Fibroblast of upper back skin (primary cell): ENCODE measurements at regions not wholly inside any gene's neighbourhood (a gene's known extent, or its start where the extent isn't known, plus 50 kb on each side); places are given as distances from the start of the nearest gene placed in this dataset.
"Not testable (repeated sequence)": the region's sequence is repeated elsewhere in the genome, so short reads cannot be mapped to it uniquely, and the experiment has no call there.

Source experiments
- DNase-seq: peaks from one replicate; pipeline ENCODE4 v3.0.0-alpha.2; 2013

DNA sequence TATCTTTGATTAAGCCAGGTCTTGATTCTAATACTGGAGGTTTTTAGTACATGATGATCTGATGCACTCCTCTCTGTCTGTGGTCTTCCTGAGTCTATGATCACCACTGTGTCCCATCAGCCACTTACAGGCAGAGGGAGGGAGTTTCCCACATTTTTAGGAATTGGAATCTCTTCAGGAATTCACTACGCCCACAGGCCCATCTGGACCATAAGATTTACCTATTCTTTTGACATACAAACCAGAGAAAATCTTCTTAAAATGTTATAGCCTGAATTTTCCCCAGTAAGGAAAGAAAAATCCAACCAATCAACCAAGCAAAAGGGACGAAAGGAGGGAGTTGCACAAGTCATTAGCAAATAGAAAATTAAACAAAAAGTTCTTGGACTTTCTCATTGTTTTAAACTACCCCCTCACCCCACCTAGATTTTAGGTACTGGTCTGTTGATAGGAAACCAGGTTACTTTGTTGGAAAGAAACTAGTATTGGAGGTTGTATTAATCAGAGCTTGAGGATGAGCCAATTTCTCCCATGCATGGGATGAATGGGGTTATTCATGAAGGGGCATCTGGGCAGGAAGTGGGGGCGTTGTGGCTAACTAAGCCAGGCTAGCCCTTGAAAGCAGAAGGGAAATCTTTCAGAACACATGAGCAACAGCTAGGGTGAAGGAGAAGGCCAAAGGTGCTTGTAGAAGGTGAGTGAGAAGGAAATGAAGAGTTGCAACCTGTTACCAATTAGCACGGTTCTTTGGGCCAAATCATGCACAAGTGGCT, 328.2 kb upstream of the MEX3C start:
- DNase-seq = no peak

DNA sequence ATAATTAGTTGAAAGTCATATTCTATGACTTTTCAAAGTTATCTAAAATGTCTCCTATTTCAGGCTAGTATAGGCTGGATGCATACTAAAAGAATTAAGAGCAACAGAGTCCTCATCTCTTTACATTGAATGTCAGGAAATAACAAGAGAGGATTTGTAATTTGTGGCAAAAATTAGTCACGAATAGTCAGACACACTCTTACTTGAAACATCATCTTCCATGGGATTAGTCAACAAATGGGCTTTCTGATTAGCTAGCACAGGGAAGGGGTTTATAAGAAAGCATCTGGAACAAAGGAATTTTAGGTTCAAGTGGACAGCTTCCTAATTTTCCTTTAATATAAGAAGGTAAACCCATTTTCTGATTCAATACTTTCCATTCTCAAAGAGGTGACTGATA, 330.3 kb upstream of the MEX3C start:
- no peak for DNase-seq

DNA sequence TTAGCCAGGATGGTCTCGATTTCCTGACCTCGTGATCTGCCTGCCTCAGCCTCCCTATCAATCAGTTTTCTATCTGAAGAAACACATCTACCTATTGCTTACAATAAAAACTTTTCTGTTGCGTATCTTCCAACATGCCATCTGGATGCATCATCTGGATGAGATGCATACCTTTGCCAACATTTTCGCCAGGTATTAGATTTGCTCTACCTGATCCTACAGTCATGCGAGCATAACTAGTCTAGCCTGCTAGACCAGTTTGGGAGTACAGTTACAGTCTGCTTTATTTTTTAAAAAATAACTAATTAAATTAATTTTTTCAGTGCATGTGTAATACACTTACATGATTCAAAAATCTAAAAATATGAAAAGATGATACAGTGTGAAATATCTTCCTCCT, 334.0 kb upstream of the MEX3C start:
- DNase-seq = no peak

DNA sequence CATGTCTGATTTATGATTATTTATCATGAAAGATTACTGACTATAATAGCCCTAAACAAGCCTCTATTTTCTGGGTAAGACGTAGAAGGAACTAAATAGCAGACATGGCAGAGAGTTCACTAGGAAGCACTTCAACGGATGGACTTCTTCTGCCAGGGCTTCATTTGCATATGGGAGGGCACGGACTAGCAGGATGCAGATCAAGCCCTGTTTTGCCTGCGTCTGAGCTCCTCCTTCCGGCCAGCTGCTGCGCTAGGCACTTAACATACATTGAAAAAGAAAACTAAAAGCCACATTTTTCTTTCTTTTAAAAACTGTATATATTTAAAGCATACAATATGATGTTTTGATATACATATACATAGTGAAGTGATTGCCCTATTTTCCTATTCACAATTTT, 340.0 kb upstream of the MEX3C start:
- peak; percentile 5 for DNase-seq

DNA sequence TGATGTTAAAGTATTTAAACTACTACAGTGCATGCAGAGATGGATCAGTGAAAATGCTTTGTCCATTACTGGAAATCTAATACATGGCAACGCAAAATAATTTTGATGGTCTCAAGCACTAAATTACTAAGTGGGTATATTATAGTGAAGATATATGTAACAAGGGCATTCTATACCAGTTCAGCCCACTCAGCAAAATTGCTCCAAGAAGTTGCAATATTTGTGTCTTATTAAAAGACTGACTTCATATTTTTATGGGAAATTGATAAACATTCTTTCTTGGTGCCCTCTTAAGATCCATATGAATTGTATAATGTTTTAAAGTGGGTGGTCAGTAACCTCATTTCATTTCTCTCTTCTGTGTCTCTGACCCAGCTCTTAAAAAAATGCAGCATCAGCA, 343.1 kb upstream of the MEX3C start:
- DNase-seq = no peak

DNA sequence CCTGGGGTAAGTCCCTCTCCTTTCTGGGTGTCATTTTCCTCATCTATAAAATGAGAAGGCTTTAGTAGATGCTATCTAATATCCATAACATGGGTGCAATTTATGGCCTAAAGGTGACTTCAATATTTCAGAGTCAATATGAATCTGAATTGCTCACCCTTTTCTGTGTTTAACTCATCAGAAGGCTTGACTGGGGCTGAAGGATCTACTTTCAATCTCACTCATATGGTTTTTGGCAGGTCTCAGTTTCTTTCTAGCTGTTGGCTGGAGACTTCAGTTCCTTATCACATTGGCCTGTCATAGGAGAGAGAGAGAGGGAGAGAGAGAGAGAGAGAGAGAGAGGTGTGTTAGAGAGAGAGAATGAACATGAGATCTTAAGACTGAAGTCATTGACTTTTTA, 343.7 kb upstream of the MEX3C start:
- DNase-seq = no peak

DNA sequence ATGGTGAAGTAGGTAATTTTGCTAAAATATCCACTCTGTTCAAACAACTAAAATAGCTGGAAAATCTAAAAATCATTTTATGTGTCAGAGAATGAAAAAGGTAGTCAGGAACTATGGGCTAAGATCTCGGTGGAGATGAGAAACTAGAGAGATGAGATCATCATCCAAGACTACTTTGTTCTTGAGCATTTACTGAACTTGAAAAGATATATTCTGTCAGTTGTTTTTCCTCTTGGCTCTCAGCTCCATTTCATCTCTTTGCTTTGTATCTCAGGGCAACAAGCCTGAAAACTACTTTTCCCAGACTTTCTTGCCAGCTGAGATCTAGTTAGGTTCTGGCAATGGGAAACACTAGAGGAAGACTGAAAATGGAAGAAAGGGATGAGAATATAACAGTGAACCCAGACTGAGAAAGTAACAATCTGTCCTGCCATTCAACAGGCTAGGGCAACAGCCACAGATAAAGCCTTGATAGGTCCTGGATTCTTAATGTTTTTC, 346.2 kb upstream of the MEX3C start:
- DNase-seq = no peak

DNA sequence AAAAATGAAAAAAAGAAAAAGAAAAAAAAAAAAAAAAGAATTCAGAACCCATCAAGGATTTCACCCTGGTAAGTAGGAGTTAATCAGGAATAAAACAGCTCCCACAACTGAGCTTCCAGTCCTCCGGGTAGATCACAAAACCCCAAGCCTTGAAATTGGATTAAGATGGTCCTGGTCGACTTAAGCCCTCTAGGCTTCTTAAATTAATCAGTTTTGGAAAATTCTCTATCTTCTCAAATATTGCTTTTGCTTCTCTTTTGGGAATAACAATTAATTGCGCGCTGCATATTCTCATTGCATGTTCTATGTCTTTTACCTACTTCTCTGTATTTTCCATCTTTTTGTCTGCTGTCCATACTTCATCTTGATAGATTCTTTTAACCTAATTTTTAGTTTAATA, 348.0 kb upstream of the MEX3C start:
- no peak for DNase-seq

DNA sequence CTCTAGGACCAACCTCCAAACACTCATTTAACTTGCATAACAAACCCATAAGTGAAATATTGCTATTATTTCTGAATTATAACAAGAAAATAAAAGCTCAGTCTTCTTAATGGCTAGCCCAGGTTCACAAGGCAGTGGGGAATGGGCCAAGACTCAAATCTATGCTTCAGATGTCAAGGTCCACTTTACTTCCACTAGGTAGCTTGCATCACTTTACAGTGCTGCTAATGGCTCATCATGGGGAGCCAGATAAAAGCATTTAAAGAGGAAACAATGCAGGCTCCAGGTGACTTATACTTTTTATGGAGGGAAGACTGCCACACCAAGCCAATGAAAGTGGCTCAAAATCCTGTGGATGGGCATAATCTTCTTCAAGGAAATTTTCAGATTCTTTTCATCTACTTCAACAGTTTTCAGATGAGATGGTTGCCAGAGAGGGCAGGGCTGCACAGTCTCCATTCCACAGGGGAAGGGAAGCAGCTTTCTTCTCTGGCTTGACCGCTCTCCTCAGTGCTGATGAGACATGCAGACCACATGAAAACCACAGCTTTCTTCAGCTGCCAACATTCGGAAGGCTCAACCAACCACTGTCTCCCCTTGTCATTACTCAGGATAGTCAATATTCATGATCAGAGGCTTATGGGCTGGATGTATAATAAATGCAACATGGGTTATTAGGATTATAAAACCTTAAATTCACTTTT, 361.9 kb upstream of the MEX3C start:
- peak; percentile 0 for DNase-seq

DNA sequence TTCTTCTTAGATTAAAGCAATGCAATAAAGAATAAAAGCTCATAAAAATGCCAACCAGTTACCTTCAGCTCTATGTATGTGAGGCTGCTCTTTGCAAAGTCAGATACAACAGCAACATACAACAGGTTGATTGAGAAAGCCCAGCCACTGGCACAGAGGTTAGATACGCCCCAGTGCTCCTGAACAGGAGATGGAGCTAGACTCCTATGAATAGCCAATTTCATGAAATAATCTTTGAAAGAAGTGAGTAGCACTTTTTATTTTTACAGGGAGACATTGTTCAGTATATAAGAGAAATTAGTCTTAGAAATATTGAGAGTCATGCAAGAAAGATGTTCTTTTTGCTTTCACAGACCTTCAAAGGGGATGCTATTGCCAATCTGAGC, 362.4 kb upstream of the MEX3C start:
- no peak for DNase-seq

DNA sequence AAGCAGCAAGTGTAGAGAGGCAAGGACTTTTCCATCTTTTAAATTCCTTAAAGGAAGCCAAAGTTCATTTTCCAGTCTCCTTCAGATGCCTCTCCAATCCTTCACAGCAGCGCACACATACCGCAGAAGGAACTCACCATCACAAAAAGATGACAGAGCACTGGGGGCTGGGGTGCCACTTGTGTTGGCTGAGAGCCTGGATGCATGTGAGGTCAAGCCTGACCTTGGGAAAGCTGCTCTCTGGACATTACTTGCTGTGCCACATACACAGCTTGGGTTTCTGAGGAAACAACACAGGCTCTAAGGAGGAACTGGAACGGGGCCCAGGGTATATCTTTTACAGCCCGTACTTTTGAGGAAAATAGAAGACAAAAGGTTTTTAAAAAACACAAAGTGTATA, 364.3 kb upstream of the MEX3C start:
- DNase-seq = no peak

DNA sequence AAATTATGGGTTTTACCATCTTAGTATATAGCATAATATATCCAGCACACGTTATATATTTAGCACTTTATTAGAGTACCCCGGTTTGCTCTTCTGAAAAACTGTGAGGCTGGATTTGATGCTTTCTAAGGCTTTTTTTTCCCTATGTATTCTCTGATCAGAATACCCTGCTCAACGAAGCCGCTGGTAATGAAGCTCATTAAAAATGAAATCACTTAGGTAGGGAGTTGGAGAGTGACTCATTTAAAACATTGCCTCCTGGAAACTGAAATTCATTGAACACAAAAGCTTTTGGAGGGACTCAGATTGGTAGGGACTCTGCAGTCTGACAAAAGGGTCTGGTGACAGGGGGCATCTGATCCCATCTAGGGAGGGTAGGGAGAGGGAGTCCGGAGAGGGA, 365.4 kb upstream of the MEX3C start:
- no peak for DNase-seq

DNA sequence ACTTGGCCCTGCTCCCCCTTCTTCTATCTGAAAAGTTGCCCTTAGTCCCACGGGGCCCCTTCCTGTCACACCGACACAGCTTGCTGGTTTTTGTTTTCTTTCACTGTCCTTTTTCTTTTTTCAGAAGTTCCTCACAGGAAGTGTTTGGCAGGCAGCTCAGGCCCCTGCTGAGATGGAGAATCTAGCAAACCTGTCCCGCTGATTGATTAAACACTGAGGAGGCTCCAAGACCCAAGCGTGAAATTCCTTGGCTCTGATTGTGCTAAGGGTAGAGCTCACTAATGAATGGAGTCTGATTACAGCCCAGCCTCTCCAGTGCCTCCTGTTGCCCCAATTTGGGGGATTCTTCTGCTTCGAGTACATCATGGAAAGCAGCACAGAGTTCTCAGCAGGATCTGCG, 365.9 kb upstream of the MEX3C start:
- no peak for DNase-seq

DNA sequence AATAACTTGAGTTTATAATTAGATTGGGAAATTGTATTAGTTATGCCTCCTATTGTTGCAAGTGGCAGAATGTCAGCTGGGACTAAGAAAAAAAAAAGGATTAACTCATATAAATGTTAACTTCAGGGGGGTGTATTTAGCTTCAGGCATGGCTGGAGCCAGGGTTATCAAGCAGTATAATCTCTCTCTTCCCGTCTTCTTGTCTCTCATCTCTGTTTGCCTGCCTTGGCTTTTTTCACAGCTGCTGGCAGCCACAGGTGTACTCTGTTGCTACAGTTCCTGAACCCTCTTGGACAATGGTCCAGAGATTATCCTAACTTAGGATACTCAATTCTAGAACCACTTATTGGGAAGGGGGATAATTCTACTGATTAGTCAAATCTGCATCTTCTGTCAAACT, 370.7 kb upstream of the MEX3C start:
- DNase-seq = no peak

DNA sequence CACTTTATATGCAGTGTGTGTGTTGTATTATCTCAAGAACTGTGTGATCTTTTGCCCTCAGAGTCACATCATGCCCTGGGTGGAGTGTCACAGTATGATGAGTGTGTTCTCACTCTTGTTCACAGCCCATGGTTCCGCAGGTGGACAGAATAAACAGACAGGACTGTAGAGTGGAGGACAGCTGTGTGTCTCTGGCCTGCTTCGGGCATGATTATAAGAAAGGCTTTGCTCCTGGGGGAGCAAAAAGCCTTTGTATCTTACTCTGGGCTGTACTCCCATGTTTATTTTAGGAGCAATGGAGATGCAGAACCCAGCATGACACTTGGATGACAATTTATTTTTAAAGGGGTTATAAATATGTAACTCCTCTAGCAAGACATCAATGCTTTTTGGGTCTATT, 371.7 kb upstream of the MEX3C start:
- no peak for DNase-seq

DNA sequence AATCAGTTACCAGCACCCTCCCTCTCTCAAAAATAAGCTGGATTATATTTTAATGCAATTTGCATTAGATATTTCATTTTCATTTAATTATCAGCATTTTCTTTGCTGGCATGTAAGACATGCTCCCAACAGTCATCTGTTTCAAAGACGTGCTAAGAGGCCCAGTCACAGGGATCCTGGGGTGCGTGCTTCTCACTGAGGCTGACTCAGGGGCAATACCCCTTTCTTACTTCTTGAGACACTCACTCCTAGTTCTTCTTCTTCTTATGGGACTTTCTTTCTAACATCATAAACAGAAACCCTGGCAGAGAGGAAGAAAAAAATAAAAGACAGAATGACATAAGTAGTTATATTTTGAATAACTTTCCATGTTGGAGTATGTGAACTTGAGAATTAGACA, 372.1 kb upstream of the MEX3C start:
- no peak for DNase-seq

DNA sequence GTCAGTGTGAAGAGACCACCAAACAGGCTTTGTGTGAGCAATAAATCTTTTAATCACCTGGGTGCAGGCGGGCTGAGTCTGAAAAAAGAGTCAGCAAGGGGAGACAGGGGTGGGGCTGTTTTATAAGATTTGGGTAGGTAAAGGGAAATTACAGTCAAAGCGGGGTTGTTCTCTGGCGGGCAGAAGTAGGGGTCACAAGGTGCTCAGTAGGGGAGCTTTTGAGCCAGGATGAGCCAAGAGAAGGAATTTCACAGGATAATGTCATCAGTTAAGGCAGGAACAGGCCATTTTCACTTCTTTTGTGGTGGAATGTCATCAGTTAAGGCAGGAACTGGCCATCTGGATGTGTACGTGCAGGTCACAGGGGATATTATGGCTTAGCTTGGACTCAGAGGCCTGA, 372.6 kb upstream of the MEX3C start:
- not testable (repeated sequence) for DNase-seq

DNA sequence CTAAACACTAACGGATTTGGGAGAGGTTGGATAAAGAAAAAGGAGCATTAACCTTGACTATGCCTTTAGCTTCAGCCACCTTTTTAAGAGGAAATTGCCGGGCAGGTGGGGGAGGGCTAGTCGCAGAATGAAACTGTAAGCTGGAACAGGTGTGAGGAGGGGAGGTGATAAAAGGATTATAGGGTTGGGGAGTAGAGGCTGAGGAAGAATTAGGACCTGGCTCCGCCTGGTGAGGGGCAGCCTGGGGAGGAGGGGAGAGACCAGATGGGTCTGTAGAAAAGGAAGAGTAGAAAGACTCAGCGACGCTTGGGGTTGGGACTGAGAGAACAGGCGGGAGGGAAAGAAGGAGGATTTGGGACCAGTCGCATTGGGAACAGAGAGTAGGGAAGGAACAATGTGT, 376.4 kb upstream of the MEX3C start:
- DNase-seq = not testable (repeated sequence)

DNA sequence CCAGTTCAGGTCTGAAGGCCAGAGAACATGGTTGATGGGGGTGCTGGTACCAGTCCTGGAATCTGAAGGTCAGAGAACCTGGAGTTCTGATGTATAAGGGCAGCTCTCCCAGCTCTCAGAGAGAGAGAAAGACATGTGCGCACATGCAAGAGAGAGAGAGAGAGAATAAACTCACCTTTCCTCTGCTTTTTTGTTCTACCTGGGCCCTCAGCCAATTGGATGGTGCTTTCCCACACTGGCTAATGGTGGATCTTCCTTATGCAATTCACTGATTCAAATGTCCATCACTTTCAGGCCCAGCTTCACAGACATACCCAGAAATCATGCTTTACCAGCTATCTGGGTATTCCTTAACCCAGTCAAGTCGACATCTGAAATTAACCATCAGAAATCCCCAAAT, 377.7 kb upstream of the MEX3C start:
- no peak for DNase-seq

DNA sequence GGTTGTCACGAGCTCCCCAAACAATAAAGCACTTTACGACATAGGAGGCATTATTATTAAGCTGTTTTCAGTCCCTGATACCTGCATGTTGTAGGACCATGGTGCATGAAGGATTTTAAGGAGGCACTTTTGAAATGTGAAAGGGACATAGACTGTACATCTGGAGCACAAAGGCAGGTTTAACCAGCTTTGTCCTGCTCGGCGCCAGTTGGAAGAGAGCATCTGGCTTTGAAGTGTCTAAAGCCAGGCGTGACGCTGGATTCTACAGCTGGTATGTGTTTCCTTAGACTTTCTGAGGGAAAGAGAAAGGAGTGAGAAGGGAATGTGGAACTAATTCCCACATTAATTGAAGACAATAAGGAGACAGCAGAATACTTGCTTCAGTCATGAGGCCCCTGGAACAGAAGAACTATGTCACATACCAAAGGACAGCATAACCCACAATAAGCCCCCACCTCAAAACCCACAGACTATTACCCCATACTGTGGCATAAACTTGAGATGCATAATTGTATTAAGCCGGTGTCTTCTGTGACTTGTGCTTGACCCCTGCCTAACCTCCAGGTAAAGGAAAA, 381.0 kb upstream of the MEX3C start:
- no peak for DNase-seq

DNA sequence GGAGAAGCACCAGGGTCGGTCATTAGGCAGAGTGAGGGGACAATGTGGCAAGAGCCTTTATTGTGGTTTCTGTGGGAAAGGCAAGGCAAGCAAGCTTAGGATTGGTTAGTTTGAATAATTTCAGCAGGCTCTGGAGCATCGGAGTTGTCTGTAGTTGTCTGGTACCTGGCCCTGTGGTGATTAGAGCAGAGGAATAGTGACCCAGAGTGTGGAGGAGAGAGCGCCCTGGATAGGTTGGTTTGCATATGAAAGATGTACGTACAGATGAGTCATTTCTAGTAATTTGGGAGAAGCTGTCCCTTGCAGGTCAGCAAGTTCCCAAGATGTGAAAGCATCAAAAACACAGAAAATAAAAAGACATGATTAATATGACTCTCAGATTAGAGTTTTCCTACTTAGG, 383.1 kb upstream of the MEX3C start:
- no peak for DNase-seq

DNA sequence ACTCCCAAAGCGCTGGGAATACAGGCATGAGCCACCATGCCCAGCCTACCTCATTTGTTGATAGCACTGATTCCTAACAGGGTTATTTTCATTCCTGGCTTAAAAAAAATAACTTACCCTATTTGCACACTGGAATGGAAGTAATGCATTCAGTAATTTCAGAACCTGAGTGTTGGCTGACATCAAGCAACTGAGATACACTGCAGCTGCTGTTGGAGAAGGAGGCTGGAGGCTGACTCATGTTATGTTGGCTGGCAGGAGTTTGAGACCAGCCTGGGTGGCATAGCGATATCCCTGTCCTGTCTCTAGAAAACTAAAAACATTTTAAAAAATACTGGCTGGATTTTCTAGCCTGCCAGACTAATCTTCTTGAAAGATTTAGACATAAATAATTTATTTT, 385.1 kb upstream of the MEX3C start:
- DNase-seq = no peak

DNA sequence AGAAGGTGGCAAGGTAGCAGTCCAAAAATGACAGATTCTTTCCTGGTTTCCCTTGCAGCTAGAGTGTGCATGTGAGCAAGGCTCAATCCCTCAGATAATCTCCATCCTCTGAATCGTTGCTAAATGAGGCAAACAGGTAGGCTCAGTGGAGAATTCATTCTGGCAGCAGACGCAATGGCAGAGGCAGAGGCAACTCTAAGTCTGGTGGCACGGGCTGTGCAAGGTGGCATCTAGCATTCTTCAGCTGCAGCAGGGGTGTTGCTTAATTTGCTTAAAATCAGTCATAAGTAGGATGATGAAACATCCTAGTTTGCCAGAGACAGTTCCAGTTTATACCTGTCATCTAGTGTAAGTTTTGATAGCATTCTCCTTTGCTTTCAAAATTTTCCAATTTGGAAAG, 391.1 kb upstream of the MEX3C start:
- no peak for DNase-seq

DNA sequence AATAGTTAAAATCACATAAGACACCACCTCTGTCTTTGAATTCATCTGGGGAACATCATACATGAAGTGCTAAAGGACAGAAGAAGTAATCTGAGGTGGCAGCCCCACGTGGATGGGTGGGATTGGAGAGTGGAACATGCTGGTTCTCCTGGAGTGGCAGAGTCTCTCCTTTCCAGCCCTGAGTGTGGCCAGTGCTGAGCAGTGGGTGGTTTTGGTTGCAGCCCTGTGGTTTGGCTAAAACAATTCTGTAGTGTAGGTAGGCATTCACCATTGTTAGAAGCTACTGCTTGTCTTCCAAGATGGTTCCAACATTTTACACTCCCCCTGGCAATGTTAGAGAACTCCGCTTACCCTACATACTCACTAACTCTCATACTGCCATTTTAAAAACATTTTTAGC, 396.4 kb upstream of the MEX3C start:
- DNase-seq = no peak
